CD4-positive, alpha-beta T cell treated with Interleukin-4 for 1 hour (primary cell): ENCODE measurements at regions not wholly inside any gene's neighbourhood (a gene's known extent, or its start where the extent isn't known, plus 50 kb on each side); places are given as distances from the start of the nearest gene placed in this dataset.
A peak's percentile ranks its signal among the peaks of the same experiment; 100 is the strongest.
"Not testable (repeated sequence)": the region's sequence is repeated elsewhere in the genome, so short reads cannot be mapped to it uniquely, and the experiment has no call there.

ENCODE experiments used
- DNase-seq, 2 donors: peaks; one replicate each; pipeline ENCODE4 v3.0.0-alpha.2; 2020 to 2022

DNA sequence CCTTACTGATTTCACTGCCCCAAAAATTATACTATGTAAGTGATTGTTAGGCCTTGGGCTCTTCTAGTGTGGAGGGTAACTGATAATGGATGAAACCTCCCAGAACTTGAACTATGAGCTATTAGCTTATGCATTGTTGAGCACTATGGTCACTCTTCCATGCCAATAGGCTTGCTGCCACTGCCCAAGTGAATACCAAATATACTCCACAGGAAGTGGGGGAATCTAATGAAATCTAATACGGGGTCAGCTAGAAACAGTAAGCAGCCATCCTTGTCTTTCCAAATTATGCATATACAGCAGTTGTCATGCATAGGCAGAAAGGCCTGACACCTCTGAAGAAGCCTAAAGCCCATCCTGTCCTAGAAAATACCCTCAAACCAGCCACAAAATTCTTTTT, 198.7 kb upstream of the PTBP2 start:
- DNase-seq: no peak

DNA sequence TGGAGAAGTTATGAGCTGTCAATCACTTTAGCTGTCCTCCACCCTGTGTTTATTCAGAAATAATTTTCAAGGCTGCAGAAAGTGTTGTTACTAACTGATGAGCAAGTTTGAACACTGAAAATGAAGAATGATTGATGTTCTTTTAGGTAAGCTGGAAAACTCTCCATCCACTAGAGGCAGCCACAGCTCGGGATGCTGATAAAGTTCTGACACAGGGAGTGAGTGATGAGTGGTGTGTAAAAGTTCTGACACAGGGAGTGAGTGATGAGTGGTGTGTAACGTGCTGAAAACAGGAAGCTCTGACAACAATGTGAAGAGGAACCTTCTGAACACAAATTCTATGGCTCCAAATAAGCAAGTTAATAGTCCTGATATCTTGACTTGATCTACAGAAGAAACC, 197.5 kb upstream of the PTBP2 start:
- no peak for DNase-seq

DNA sequence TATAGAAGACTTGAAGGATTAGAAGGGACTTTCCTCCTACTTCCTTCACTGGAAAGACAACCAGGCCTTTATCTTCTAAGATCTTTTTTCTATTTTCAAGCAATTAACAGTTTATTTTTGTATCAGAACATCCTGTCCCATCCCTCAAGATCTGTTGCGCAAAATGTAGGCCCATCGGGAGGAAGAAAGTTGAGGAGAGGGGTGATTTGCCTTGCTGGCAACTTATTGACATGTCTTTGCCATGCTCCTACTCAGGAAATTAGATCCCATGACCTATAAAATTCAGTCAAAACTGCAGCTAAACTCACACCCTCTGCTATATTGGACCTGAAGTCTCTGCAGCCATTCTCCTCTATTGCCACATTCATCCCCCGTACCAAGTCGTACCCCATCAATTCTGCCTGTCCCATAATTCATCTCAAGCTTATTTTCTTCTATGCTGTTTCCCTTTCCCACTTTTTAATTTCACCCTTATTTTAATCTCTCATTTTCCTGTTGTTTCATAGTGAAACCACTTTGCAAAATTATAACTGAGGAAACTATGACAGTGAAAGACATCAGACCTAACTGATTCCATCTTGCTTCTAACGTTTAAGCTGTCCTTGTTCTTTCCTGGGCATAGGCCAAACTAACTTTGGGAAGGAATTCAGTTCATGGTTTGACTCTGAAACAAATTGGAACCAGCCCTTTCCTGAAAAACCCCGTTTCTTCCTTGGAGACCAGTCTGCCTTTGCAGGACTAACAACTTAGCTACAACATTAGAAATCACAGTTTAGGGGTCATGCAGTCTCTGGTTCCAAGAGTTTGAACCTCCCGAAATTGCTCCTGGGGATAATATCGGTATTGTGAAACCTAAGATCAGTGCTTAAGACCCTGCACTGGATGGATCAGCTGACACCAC, 195.7 kb upstream of the PTBP2 start:
- no peak for DNase-seq

DNA sequence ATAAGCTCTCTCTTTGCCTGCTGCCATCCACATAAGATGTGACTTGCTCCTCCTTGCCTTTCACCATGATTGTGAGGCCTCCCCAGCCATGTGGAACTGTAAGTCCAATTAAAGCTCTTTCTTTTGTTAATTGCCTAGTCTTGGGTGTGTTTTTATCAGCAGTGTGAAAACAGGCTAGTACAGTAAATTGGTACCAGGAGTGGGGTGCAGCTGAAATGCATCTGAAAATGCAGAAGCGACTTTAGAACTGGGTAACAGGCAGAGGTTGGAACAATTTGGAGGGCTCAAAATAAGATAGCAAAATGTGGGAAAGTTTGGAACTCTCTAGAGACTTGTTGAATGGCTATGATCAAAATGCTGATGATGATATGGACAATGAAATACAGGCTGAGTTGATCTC, 192.9 kb upstream of the PTBP2 start:
- DNase-seq: not testable (repeated sequence)

DNA sequence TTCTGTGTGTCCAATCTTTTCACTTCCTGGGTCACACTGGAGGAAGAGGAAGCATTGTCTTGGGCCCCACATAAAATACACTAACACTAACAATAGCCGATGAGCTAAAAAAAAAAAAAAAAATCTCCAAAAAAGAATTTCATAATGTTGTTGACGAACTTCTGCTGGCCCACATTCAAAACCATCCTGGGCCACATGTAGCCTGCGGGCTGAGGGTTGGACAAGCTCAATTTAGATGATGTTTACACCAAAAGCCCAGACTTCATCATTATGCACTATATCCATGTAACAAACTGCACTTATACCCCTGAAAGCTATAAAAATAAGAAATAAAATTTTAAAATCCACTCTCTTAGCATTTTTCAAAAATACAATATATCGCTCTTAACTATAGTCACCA, 187.8 kb upstream of the PTBP2 start:
- no peak for DNase-seq

DNA sequence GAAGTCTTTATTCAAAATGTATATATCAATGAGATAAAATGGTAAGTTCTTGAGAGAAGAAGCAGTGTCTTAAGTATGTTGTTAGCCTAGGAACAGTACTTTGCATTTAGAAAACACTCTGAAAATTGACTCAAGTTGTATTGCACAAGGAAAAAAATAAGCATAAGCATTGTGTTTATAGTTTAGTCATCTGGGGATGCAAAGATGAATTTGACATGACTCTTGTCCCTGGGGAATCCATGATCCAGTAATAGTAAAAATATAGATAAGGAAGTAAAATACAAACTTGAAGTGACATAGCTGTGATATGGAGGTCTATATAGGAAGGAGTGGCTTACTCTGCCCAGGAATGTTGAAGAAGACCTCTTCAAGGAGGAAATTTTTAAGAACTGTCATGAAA, 185.0 kb upstream of the PTBP2 start:
- no peak for DNase-seq

DNA sequence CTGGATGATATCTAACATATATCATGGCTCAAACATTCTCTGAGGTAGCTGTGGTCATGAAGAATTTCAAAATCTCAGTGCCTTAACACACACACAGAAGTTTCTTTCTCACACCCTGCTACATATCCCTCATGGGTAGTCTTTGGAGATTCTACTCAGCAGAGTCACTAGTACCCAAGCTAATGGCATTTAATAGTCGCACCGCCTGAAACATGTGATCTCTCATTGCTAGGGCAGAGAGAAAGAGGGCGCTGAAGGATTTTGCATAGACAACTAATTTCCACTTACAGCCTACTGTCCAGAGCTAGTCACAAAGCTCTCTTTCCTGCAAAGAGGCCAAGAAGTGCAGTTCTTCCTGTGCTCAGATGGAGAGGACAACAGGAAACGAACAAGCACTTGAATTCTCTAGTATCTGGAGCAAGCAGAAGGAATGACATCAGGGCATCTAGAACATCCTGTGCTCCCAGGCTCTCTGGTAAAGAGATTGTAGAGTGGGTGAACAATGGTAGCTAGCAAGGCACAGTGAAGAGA, 183.4 kb upstream of the PTBP2 start:
- DNase-seq: no peak

DNA sequence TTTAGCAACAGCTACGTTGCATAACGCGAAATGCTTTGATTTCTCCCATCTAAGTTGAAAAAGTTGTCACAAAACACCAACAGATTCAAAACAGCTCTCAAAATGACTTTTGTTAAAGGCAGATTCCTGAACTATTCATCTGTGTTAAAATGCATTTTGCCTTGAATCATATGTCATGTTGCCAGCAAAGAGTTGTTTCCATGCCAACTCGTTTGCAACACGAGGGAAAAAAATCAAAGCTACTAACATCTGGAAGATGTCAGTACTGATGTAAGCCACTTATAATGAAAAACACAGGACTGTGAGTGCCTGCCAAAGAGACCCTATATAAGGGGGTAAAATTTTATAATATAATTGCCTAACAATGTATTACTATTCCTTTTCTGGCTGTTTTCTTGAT, 182.7 kb upstream of the PTBP2 start:
- DNase-seq: no peak

DNA sequence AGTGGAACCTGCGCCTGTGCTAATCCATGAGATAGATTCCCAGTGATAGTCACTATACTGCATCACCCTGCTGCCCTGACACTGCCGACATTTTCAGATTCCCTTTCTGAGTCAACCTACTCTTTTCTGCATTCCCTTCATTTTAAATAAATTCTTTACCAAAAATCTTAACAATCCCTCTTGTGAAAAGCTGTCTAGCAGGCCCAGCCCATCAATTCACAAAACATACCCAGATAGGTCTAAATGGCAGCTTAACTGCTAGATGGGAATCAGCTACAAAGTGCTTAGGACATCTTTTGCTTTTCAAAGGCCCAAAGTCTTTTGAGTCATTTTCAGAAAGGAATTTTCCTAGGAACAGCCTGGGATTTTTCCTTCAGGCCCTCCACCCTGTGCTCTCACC, 180.1 kb upstream of the PTBP2 start:
- no peak for DNase-seq

DNA sequence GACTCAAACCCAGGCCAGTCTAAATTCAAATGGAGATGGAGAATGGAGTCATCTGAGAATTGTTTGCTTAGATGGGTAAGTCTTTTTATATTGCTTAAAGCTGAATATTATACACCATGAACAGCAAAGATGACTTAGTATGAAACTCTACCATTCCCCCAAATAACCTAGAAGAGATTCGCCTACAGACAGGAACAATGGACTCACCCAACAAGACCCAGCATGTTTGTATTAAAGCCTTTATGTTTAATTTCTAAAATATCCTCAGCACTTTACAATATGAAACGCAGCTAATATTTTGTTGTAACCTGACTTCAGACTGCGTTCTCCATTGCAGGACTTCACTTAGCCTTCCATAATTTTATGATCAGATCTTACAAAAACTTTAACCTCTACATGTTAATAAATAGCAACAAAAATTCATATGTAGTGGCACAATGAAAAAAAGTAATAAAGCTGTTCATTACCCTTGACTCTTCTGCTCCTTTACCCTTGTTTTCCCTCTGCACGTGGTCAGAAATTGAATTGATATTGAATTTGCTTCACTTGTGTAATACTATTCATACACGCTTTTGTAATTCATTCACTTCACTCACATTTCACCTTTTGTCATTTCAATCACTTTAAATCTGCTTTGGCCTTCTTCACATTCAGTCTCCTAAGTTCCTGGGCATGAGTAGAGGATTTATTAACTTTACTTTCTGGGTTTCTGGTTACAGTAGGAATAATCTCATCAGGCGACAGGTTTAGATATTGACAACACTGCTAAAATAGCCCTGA, 177.3 kb upstream of the PTBP2 start:
- DNase-seq: no peak

DNA sequence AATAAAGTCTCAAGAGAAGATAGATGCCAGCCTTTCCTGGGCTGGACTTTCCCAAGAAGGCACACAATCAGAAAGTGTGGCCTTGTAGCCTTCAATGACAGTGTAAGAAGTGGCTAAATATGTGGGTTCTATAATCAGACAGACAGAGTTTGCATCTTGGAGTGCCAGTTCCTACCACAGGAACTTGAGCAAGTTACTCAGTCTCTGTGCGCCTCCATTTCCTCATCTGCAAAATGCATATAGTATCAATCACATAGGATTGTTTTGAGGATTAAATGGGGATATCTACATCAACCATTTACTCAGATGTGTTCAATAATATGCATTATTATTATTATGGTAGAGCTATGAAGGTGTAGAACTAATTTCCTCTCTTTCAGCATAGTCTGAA, 176.8 kb upstream of the PTBP2 start:
- DNase-seq: no peak

DNA sequence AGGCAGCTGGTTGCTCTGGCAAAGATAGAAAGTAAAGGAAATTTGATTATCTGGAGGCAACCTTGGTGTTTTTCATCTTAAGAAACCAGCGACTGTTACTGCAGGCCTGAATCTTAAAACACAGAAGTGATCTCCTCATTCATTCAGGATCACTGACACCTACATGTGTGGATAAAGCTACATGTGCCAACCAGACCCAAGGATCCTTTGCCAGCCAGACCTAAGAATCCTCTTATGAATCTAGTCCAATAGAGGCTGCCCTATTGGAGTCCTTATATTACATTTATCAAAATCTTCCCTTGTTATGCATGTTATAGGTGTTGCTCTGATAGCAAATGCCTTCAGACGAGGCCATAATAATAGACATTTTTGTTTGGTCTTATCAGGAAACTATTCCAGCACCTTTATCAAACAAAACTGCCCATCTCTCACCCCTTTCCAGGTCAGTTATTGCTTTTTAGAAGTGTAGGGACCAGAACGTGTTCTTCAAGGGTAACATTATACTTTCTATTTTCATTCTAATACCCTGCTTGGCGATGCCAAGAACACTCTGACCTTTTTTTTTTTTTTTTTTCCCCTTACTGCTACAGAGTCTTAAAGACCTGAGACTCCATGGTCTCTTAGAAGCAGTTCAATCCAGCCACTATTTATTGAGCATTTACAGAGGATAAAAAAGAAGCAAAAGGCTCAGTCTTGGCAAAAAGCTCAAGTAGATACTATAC, 175.5 kb upstream of the PTBP2 start:
- no peak for DNase-seq

DNA sequence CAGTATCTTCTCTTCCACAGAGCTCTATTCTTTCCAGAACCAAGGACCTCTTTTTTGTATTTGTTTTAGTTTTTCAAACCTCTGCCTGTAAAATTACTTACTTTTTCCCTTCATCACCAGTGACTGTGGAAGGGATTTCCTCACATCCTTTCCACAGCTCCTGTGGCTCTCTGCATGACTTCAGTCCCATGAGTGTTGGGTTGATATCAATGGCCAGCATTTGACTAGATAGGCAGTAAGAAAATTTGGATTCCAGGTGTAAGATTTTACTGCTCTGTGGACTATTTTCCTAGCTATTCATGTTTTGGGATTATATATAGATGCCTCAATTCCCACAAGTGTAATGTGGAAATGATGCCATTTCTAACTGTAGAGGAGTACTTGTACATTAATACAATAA, 171.5 kb upstream of the PTBP2 start:
- no peak for DNase-seq

DNA sequence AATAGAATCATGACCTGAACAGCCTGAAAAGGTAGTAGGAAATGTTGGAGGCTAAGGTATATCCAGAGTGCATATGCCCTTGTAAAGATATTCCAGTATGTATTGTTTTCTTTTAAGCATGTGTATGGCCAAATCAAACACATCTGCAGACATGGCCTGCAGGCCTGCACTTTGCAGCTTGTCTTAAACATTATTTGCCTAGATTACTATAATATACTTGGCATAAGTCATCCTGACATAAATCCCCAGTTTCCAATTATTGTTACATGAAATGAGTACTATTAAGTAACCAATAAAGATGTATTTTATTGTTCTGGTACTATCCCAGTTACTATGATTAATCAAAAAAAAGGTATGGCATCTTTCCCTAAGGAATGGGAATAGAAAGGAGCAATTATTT, 169.1 kb upstream of the PTBP2 start:
- no peak for DNase-seq

DNA sequence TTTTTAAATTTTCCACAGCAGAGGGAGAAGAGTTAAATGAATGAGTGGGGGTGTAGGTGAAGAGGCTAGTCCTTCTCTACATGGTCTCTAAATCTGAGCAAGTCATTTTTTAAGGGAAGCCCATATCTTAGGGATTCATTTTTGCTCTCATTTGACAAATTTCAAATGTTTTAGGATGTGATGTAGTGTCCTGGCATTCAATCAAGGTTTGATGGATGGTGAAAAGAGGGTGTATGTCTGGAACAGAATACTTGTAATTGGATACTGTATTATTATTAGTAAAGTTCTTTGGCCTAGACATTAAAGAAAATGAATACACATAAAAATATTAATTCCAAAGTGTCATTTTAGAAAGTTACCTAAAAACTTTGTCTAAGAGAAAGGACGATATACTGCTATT, 167.8 kb upstream of the PTBP2 start:
- DNase-seq: no peak

DNA sequence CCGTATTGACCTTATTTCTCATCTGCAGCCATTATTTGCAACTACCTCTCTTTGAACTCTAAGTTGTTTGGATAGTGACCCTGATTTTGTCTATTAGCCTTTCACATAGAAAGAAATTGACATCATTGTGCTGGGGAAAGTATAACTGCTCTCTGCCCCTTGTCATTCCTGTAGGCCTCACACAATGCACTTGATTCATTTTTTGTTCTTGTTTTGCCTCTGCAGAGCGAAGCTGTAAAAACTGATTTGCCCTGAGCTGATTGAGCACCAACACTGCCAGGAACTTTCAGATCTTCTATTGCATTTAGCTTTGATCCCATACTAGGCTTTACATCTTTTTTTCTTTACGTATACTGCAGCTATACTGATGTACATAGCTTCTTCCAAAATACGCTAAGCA, 167.2 kb upstream of the PTBP2 start:
- DNase-seq: no peak

DNA sequence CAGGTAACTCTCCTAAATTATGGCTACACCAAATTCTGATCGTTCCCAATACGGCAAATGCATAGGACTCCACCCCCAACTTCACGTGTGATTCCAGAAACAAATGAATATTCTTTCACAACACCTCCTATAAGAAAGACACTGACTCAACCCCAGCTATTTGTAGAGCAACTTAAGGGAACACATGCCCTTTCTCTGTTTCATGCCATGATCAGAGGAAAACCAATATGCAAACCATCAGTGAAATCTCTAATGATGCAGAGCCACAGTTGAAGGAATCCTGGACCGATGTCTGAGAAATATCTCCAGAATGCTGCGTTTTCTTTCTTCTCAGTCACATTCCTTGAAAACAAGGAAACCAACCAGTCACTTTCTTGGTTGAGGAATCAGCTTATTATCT, 164.2 kb upstream of the PTBP2 start:
- no peak for DNase-seq

DNA sequence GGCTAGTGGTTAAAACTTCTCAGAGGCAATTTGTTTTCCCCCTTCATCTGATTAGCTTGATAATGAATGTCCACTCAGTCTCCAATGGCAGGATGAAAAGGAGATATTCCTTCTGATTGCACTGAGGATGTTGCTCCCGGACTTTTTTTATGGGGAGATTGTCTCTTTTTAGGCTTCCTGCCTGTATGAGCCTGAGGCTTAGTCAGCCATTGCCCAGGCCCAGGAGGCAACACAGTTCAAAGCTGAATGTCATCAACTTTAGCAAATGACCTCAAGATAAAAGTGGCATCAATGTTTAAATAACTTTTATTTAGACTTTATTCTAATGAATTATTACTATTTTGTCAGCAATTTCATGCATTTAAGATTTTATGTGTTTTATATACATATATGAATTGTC, 162.9 kb upstream of the PTBP2 start:
- DNase-seq: no peak

DNA sequence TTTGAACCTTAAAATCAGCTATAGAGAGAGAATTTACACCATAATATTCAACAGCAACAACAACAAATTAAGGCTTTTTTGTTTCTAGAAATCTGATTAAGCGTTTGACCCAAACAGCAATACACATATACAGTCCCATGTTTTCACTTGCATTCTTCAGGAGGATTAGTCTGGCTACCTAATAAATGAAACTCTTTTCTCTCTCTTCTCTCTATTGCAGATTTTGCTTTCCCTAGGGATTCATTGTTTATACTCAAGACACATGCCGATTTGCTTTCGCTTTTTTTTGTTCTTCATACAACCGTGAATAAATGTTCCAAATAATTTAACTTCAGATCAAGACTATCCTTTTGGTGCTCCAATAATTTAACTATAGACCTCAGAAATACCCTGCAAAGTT, 162.4 kb upstream of the PTBP2 start:
- no peak for DNase-seq

DNA sequence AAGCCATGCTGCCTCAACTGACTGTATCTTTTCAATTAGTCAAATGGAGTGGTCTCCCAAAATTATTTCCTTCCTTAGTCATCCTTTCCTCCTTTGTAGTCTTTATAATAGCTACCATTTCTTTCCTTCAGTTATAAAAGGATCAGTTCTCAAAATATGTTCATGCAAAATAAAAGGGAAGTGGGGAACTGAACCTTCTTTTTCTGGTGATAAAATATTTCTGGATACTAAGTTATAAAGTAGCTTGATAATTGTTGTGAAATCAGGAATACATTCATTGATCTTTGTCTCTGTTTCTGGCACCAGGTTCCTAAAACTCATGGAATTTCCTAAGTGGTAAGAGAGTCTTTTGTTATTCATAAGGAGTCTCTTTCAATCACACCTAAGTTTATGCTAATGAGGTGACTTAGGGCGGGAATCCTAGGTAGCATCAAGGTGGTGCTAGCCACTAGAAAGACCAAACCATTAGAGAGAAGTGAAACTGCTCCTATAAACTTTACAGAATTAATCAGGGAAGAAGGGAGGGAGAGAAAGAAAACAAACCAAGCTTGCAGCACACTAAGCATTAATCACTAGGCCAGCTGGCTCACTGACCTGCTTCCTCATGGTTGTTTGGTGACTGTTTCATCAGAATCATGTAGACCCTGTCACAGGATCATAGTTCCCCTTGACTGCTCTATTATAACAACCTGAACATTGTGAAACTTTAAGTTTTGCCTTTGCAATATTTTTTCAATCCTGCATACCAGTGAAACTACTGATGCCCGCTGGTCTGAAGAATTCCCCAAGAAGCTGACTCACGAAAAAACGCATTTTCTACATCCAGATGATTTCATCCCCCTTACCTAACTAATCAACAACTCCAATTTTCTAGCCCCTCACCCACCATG, 161.6 kb upstream of the PTBP2 start:
- DNase-seq: peak in 1 of 2 donors; percentile 10

DNA sequence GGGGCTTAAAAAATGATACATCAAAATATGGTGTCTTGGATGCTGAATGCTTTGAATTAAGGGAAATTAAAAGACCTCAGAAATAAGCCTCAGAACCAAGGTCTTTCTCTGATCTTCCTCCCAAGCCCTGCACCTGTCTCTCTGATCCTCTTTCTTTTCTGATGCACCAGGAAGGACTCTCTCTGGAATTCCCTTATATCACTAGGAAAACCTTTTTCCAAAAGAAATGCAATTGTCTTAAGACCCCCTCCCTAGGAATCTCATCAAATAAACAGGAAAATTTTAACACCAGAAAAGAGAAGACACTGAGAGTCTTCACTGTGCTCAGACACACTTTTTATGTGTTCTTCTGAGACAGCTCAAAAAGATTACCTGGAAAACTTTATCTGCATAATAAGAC, 159.5 kb upstream of the PTBP2 start:
- no peak for DNase-seq

DNA sequence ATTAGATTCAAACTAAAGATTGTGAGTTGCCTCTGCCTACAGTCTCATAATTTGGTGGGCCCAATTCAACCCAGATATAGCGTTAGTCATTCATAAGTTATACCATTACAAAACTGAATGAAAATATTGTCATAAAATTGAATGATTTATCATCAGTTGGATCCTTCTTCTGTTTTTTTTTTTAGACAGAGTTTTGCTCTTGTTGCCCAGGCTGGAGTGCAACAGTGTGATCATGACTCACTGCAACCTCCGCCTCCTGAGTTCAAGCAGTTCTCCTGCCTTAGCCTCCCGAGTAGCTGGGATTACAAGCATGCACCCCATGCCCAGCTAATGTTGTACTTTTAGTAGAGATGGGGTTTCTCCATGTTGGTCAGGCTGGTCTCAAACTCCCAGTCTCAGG, 157.2 kb upstream of the PTBP2 start:
- DNase-seq: not testable (repeated sequence)
